Lung (tissue), 11 donors: ENCODE measurements at regions not wholly inside any gene's neighbourhood (a gene's known extent, or its start where the extent isn't known, plus 50 kb on each side); places are given as distances from the start of the nearest gene placed in this dataset.

Source experiments
- ATAC-seq: fragments of 200-7000 bp; cut with Tn5 transposase; one replicate; pipeline ENCODE4 v1.9.1; 2020; ENCODE audit warnings: moderate number of reproducible peaks; ENCODE audit not compliant: insufficient read depth, low FRiP score
- DNase-seq, 3 donors: peaks; one replicate each; pipeline ENCODE4 v3.0.0-alpha.2; 2013 to 2017
- H3K27ac ChIP-seq, 2 donors: one replicate each; pipeline ENCODE4 v1.5.1; 2013; ENCODE audit warnings: mild to moderate bottlenecking in 2 of 2, moderate library complexity in 2 of 2, control low read depth in 1 of 2, inconsistent platforms in 1 of 2, low read depth in 1 of 2, low read length in 1 of 2
- H3K27me3 ChIP-seq, 3 donors: one replicate each; pipeline ENCODE4 v1.5.1; 2013; ENCODE audit warnings: low read length in 2 of 3; ENCODE audit not compliant: control insufficient read depth in 3 of 3, insufficient read depth in 3 of 3
- H3K36me3 ChIP-seq, 4 donors: one replicate each; pipeline ENCODE4 v1.5.1; 2013; ENCODE audit warnings: low read length in 4 of 4, mild to moderate bottlenecking in 1 of 4, moderate library complexity in 1 of 4; ENCODE audit not compliant: control insufficient read depth in 4 of 4, insufficient read depth in 4 of 4
- H3K4me1 ChIP-seq, 5 donors: one replicate each; pipeline ENCODE4 v1.5.1; 2013; ENCODE audit warnings: low read length in 5 of 5, mild to moderate bottlenecking in 2 of 5, moderate library complexity in 1 of 5; ENCODE audit not compliant: control insufficient read depth in 5 of 5, insufficient read depth in 5 of 5
- H3K4me3 ChIP-seq: one replicate; pipeline ENCODE4 v1.5.1; 2013; ENCODE audit warnings: mild to moderate bottlenecking, control low read depth, moderate library complexity
- H3K9ac ChIP-seq, 2 donors: one replicate each; pipeline ENCODE4 v1.5.1; 2013; ENCODE audit warnings: low read length in 2 of 2, control low read depth in 1 of 2; ENCODE audit not compliant: insufficient read depth in 1 of 2
- H3K9me3 ChIP-seq, 4 donors: one replicate each; pipeline ENCODE4 v1.5.1; 2013; ENCODE audit warnings: low read length in 3 of 4, mild to moderate bottlenecking in 1 of 4, moderate library complexity in 1 of 4; ENCODE audit not compliant: control insufficient read depth in 4 of 4, insufficient read depth in 3 of 4
- CTCF ChIP-seq: IDR thresholded peaks from 2 replicates; pipeline ENCODE4 v1.5.1; 2012; ENCODE audit warnings: mild to moderate bottlenecking; ENCODE audit errors: control extremely low read depth, extremely low read depth
- WGBS, 2 donors: extraction: QIAGEN DNeasy Blood & Tissue Kit; methylation state at CpG; one replicate each; pipeline ENCODE4 v1.1.7; 2013; 5-methylcytosine and 5-hydroxymethylcytosine counted together
- donor health status: control.
- donor health status: control.
- donor health status: Bipolar disorder and iron deficiency.
- donor health status: healthy.
- donor health status: DM: yes; HTN: yes; CAD: no.

GRCh38 chrX:110450050-110450449, 91.4 kb downstream of the RTL9 start:
- no peaks in the 10 kb centered on the region for H3K4me1 ChIP-seq
- no peak overlapping the region for H3K27ac ChIP-seq
- no peak overlapping the region for H3K4me3 ChIP-seq
- peak; percentile 69 for TF ChIP-seq CTCF
- H3K27me3 ChIP-seq: peaks cover 7 to 28% (median 9%) of the 10 kb centered on the region in 3 donors
- peaks cover 0 to 3% (median 0%) of the 10 kb centered on the region in 4 donors for H3K9me3 ChIP-seq
- H3K36me3 ChIP-seq: no peaks in the 10 kb centered on the region
- H3K9ac ChIP-seq: no peak overlapping the region
- DNase-seq: peak; percentile 82 to 89 (median 85)
- 1 to 3% methylated on average over 4 of the region's 4 CpGs for WGBS, 2 donors
- ATAC-seq: peak; percentile 92

GRCh38 chrX:110454336-110454735, 95.7 kb downstream of the RTL9 start:
- no peak overlapping the region for H3K9ac ChIP-seq
- H3K36me3 ChIP-seq: no peaks in the 10 kb centered on the region
- WGBS, 2 donors: 69 to 83% methylated on average over 7 of the region's 7 CpGs
- no peak overlapping the region for H3K27ac ChIP-seq
- H3K27me3 ChIP-seq: peaks cover 4 to 38% (median 16%) of the 10 kb centered on the region in 3 donors
- peaks cover 0 to 3% (median 0%) of the 10 kb centered on the region in 4 donors for H3K9me3 ChIP-seq
- no peak for ATAC-seq
- no peak for TF ChIP-seq CTCF
- no peaks in the 10 kb centered on the region for H3K4me1 ChIP-seq
- no peak for DNase-seq
- no peak overlapping the region for H3K4me3 ChIP-seq

- Histone ChIP-seq H3K27ac (no peak overlapping the region), H3K4me3 (no peak overlapping the region), H3K9ac (no peak overlapping the region), H3K27me3 (peaks cover 0 to 39% (median 12%) of the 10 kb centered on the region in 3 donors), H3K9me3 (no peaks in the 10 kb centered on the region), H3K4me1 (no peaks in the 10 kb centered on the region), H3K36me3 (no peaks in the 10 kb centered on the region)
- DNase-seq: peak in 1 of 3 donors; percentile 19
- no peak for ATAC-seq
- TF ChIP-seq CTCF: no peak
Measured at GRCh38 chrX:110462957-110463356, 104.3 kb downstream of the RTL9 start.

DNA sequence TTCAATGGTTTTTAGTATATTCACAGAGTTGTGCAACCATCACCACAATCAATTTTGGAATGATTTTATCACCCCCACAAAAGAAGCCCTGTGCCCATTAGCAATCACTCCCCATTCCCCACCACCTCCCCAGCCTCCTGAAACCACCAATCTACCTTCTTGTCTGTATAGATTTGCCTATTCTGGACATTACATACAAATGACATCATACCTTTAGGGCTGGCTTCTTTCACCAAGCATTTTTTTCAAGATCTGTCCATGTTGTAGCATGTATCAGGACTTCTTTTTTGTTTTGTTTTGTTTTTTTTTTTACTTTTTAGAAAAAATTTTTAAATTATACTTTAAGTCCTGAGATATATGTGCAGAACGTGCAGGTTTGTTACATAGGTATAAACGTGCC, 108.1 kb downstream of the RTL9 start:
- H3K9me3 ChIP-seq: no peaks in the 10 kb centered on the region
- DNase-seq: no peak
- ATAC-seq: no peak
- H3K4me1 ChIP-seq: no peaks in the 10 kb centered on the region
- no peak overlapping the region for H3K27ac ChIP-seq
- peaks cover 0 to 28% (median 2%) of the 10 kb centered on the region in 3 donors for H3K27me3 ChIP-seq
- WGBS, 2 donors: 67 to 86% methylated on average over 2 of the region's 2 CpGs
- H3K36me3 ChIP-seq: no peaks in the 10 kb centered on the region
- no peak overlapping the region for H3K4me3 ChIP-seq
- no peak overlapping the region for H3K9ac ChIP-seq
- no peak for TF ChIP-seq CTCF
